ENCODE measurements at regions not wholly inside any gene's neighbourhood (a gene's known extent, or its start where the extent isn't known, plus 50 kb on each side); places are given as distances from the start of the nearest gene placed in this dataset.

DNA sequence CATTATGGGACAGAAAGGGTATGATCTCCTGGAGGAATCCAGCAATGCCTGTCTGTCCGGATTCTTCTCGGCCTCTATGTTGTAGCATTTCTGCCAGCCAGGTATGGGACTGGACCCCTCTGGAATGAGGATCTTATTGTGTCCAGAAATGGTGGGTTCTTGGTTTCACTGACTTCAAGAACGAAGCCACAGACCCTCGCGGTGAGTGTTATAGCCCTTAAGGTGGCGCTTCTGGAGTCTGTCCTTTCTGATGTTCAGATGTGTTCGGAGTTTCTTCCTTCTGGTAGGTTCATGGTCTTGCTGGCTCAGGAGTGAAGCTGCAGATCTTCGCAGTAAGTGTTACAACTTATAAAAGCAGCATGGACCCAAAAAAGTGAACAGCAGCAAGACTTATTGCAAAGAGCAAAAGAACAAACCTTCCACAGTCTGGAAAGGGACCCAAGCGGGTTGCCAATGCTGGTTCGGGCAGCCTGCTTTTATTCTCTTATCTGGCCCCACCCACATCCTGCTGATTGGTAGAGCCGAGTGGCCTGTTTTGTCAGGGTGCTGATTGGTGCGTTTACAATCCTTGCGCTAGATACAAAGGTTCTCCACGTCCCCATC is 62.3 kb upstream of the IER3 start:
- no peak for DNase-seq

DNA sequence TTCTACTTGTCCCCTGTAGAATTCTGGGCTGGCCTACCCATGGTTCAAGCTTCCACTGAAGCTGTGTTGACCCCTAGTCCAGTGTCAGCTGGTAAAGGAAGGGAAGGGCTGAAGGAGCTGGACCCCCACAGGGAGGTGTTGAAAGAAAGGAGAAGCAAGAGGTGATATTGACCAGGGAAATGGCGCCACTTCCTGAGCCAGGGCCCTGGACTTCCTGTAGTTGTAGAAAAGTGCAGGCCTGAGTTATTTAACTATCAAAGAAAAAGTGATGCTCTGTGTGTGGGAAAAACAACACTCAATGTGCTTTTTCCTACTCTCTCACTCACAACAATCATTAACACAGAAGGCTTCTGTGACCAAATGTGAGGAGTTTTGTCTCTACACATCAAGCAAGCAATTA is 60.0 kb upstream of the IER3 start:
- no peak for DNase-seq

DNA sequence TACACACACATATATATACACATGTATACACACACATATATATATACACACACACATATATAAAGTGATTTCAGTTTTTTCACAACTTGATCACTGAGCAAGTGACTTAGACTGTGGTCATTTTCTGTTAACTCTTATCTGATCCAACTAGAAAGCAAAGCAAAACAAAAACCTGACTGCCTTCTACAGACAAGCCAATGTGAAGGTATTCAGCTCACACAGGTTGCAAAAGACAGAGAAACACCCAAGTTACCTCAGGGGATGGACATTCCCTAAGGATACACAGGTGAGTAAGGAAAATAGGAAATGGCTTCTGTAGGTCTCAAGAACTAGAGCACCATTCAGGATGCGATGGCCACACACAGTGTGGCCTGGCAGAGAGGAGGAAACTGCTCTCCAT is 58.4 kb upstream of the IER3 start:
- no peak for DNase-seq

DNA sequence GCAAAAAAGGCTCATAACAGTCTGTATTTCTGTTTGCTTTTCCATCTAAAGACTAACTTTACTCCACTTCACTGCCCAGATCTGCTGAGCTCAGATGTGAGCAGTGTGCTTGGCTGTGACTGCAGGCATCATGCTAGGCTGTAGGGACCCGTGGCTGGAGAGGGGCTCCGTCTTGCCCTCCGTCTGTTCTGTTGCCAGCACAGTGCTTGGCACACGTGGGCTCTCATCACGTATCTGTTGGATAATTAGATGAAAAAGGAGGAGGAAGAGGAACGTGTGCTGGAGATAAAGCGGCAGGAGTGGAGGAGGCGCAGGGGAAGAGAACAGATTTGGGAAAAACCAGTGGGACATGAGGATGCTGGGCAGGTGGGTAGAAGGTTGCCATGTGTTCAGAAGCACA is 57.6 kb upstream of the IER3 start:
- DNase-seq = no peak

DNA sequence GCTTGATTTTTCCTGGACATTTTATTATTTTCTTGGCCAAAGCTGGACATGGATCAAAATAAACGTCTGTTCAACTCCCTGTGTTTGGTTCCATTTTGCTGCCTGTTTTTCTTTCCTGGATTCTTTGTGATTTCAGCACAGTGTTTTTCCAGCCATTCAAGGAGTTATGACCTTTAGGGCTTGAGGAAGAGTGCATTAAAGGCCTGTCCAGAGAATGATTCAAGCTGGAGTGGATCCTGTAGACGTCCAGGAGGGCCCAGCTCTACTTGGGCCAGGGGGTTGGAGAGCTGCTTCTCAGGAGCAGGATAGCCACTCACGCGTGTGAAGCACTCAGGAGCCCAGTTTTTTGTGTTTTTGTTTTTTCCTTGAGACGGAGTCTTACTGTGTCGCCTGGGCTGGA is 56.5 kb upstream of the IER3 start:
- no peak for DNase-seq

DNA sequence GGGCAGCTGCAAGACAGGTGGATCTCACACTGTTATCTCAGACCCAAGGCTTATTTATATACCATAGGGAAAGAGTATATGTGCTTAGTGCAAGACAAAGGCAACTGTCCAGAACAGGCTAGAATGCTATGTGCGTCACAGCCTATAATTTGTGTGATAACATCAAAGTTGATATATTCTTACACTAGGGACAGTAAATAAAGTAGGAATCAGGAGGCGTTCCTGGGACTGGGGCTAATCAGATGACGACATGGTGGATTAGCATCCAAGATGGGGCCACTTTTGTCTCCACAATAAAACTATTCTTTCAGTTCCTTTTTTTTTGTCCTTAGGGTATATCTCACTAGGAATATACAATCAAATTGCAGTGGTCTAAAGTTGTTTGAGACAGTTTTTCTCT is 54.9 kb upstream of the IER3 start:
- DNase-seq = no peak

DNA sequence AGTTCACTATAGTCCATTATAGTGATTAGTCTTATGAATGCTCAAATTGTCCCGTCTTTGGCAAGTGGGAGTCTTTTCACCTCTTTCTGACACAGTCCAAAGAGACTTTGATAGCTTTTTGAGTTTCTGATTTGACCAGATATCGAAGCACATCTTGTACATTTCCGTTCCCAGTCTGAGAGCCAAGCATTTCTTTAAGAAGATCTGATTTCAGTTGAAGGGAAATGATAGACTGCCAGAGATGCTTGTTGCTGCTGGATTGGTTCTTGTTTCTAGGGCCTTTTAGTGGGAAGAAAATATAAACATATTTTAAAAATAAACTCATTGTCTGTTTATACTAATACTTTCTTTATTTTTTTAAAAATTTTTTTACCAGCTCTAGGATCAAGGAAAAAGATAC is 54.1 kb upstream of the IER3 start:
- DNase-seq = no peak

DNA sequence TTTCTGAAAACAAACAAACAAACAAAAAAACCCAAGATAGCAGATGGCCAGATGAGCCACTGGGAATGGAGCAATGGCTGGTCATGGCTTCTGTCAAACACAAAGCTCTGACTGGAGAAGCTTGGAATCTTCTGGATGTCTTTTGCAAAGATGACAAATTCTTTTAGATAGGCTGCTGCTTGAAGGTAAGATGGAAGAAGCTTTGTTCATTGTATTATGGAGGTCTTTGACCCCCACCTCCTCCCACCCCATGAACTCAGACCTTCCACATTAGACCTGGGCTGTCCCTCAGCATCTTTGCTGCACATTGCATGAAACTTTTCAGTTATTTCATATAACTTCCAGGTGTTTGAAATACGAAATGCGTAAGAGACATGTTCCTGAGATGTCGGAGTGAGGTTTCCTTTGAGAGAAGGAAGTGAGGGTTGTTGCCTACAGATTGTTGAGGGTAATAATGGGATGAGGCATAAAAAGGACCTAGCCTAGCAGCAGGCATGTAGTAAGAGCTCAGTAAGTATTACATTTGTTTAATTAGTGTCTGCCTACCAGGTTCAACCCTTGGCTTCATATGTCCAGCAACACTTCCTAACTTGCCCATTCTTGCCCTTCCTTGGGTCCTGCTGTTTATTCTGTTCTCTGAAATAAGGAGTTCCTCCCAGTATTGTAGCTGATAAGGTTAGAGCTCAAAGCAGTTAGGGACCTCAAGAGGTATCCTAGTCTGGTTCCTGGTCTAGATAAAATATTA is 51.4 kb upstream of the IER3 start:
- no peak for DNase-seq

Measured in fibroblast of skin of right quadriceps (primary cell).